GM12878 (cell line): ENCODE measurements at regions not wholly inside any gene's neighbourhood (a gene's known extent, or its start where the extent isn't known, plus 50 kb on each side); places are given as distances from the start of the nearest gene placed in this dataset.

Experiments used
- ASH2L ChIP-seq: fragments of 300-600, 200-600 bp; sonication (generic); IDR thresholded peaks from 2 replicates; pipeline ENCODE4 v1.6.1; 2017; ENCODE audit warnings: low read depth, mild to moderate bottlenecking, borderline replicate concordance
- BCLAF1 ChIP-seq: fragments of 450-650 bp; IDR thresholded peaks from 2 replicates; pipeline ENCODE4 v1.6.1; 2017; ENCODE audit warnings: antibody characterized with exemption, mild to moderate bottlenecking, moderate library complexity
- CREM ChIP-seq: IDR thresholded peaks from 2 replicates; pipeline ENCODE4 v1.6.1; 2014; ENCODE audit warnings: antibody characterized with exemption, low read depth
- CTCF ChIP-seq, 3 experiments: IDR thresholded peaks in 2 of 3; conservative IDR thresholded peaks in 1 of 3; 2 replicates each; pipeline ENCODE4 v1.5.1; 2011; ENCODE audit warnings: low read depth in 3 of 3, low read length in 3 of 3, mild to moderate bottlenecking in 3 of 3, control low read depth in 2 of 3, moderate library complexity in 2 of 3, inconsistent platforms in 1 of 3, mixed read lengths in 1 of 3; ENCODE audit not compliant: control insufficient read depth in 2 of 3, insufficient read depth in 1 of 3; ENCODE audit errors: extremely low read depth in 1 of 3
- GABPA ChIP-seq: IDR thresholded peaks from 2 replicates; pipeline ENCODE4 v1.6.1; 2014; ENCODE audit warnings: antibody characterized with exemption, low read depth, mild to moderate bottlenecking, inconsistent platforms
- KAT2A ChIP-seq: conservative IDR thresholded peaks from 2 replicates; pipeline ENCODE4 v1.6.1; 2011; ENCODE audit warnings: low read depth, low read length; ENCODE audit not compliant: control insufficient read depth
- RELA ChIP-seq: fragments of 450-650 bp; IDR thresholded peaks from 2 replicates; pipeline ENCODE4 v1.8.0; 2014; ENCODE audit warnings: borderline replicate concordance; ENCODE audit not compliant: partially characterized antibody
- SPI1 ChIP-seq: IDR thresholded peaks from 2 replicates; pipeline ENCODE4 v1.6.1; 2011; ENCODE audit warnings: low read depth, mild to moderate bottlenecking, low read length, moderate library complexity, borderline replicate concordance; ENCODE audit not compliant: insufficient read depth
- STAT3 ChIP-seq: IDR thresholded peaks from 2 replicates; pipeline ENCODE4 v1.6.1; 2011; ENCODE audit warnings: low read depth, low read length, improper control_type of control experiment
- ZNF687 ChIP-seq: fragments of 450-650 bp; IDR thresholded peaks from 2 replicates; pipeline ENCODE4 v1.6.1; 2017; ENCODE audit warnings: mild to moderate bottlenecking, moderate library complexity

GRCh38 chr1:14513111-14513510 is 85.4 kb upstream of the KAZN start (continued):
- no peak for TF ChIP-seq ZNF687
- no peak for TF ChIP-seq GABPA
- no peak for TF ChIP-seq CTCF (IDR thresholded peaks at IDR 0.05 in 2 of 3, conservative IDR thresholded peaks at IDR 0.05 in 1 of 3; ENCODE audit: control insufficient read depth in 2 of 3, extremely low read depth in 1 of 3, insufficient read depth in 1 of 3, low read depth in 3 of 3, low read length in 3 of 3)
- TF ChIP-seq RELA = no peak
- no peak for TF ChIP-seq STAT3
- no peak for TF ChIP-seq BCLAF1
- TF ChIP-seq SPI1 = no peak
- TF ChIP-seq CREM = no peak
- no peak for TF ChIP-seq ASH2L
- TF ChIP-seq KAT2A = no peak
